PC-9 (cell line): ENCODE measurements at regions not wholly inside any gene's neighbourhood (a gene's known extent, or its start where the extent isn't known, plus 50 kb on each side); places are given as distances from the start of the nearest gene placed in this dataset.

Experiments
- BruUV-seq: library from RNA; stranded (reverse); fragments of 400-500 nt; replicated peaks from 2 replicates; lab custom pipeline; 2021; lab: Mats Ljungman, UMichigan
- CTCF ChIA-PET: fragments of 300-600 bp; sonication (Branson Sonifier 250); formaldehyde crosslinking; loops from one replicate; lab custom pipeline; 2022; ENCODE audit warnings: antibody characterized with exemption; lab: Charles Lee
- POLR2A ChIA-PET: fragments of 300-600 bp; sonication (Branson Sonifier 250); formaldehyde crosslinking; loops from one replicate; lab custom pipeline; 2022; ENCODE audit warnings: antibody characterized with exemption; ENCODE audit not compliant: unreplicated experiment; lab: Charles Lee
- DNase-seq, 2 experiments: peaks; one replicate each; pipeline versions ENCODE4 v3.0.0 to v3.0.0-alpha.2; 2015 to 2022; ENCODE audit warnings: mixed read lengths in 1 of 2
- H2AFZ ChIP-seq: fragments of 200-600 bp; sonication (generic); 2 replicates; pipeline ENCODE4 v1.8.1; 2017; ENCODE audit warnings: antibody characterized with exemption
- H3F3A ChIP-seq: fragments of 200-600 bp; sonication (generic); 2 replicates; pipeline ENCODE4 v1.8.1; 2017; ENCODE audit warnings: antibody characterized with exemption, mild to moderate bottlenecking, low read depth; ENCODE audit not compliant: insufficient read depth
- H3K27ac ChIP-seq: fragments of 200-600 bp; sonication (generic); 2 replicates; pipeline ENCODE4 v1.6.1; 2016; ENCODE audit warnings: mixed run types
- H3K27me3 ChIP-seq: fragments of 200-600 bp; sonication (generic); 2 replicates; pipeline ENCODE4 v1.6.1; 2016; ENCODE audit warnings: low read depth, mixed run types; ENCODE audit not compliant: insufficient read depth
- H3K36me3 ChIP-seq: fragments of 200-600 bp; sonication (generic); 2 replicates; pipeline ENCODE4 v1.6.1; 2016; ENCODE audit warnings: low read depth, mixed run types
- H3K4me1 ChIP-seq: fragments of 200-600 bp; sonication (generic); replicated peaks from 2 replicates; pipeline ENCODE4 v1.6.1; 2016; ENCODE audit warnings: mixed run types; ENCODE audit not compliant: insufficient read depth
- H3K4me2 ChIP-seq: fragments of 200-600 bp; sonication (generic); 2 replicates; pipeline ENCODE4 v1.6.1; 2017; ENCODE audit warnings: mixed run types
- H3K4me3 ChIP-seq: fragments of 200-600 bp; sonication (generic); 2 replicates; pipeline ENCODE4 v1.6.1; 2016; ENCODE audit warnings: mixed run types
- H3K79me2 ChIP-seq: fragments of 200-600 bp; sonication (generic); 2 replicates; pipeline ENCODE4 v1.6.1; 2017; ENCODE audit warnings: low read depth, mixed run types
- H3K9me2 ChIP-seq: fragments of 200-600 bp; sonication (generic); 2 replicates; pipeline ENCODE4 v1.8.1; 2017; ENCODE audit warnings: mild to moderate bottlenecking; ENCODE audit not compliant: insufficient read depth
- H3K9me3 ChIP-seq: fragments of 200-600 bp; sonication (generic); 2 replicates; pipeline ENCODE4 v1.8.1; 2016; ENCODE audit warnings: low read depth; ENCODE audit not compliant: insufficient read depth
- H4K20me1 ChIP-seq: fragments of 200-600 bp; sonication (generic); 2 replicates; pipeline ENCODE4 v1.8.1; 2017; ENCODE audit not compliant: insufficient read depth
- EZH2 ChIP-seq: fragments of 200-600 bp; sonication (generic); IDR thresholded peaks from 2 replicates; pipeline ENCODE4 v1.8.0; 2017; ENCODE audit warnings: antibody characterized with exemption, low read depth
- intact Hi-C: fragments of 100-400 bp; cut with micrococcal nuclease; formaldehyde crosslinking; loops from one replicate; pipeline ENCODE4 v1.10.0; 2022; ENCODE audit not compliant: unreplicated experiment
- TF ChIP-seq, protein P1 (sequence below): fragments of 200-600 bp; sonication (generic); conservative IDR thresholded peaks from 2 replicates; pipeline ENCODE4 v1.6.1; 2017; ENCODE audit warnings: mixed run types, antibody characterized with exemption, mild to moderate bottlenecking, moderate library complexity

DNA sequence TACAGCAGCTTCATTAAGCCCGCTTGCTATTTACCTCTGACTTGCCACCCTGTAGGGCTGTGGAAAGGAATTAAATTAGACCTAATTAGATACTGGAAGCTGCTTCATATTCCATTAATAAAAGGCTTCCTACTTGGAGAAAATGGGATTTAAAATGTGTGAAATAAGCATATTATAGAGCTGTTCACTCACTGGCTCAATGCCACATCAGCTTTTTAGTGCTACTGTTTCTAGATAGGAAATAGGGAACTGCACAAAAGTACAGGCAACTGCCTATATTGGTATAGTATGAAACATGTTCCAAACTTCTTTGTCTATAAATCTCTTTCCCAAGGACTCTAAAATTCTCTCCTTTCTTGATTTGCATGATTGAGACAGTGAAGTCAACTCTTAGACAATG, 407.9 kb upstream of the AADAT start:
- TF ChIP-seq EZH2 = no peak
- TF ChIP-seq, protein P1, sequence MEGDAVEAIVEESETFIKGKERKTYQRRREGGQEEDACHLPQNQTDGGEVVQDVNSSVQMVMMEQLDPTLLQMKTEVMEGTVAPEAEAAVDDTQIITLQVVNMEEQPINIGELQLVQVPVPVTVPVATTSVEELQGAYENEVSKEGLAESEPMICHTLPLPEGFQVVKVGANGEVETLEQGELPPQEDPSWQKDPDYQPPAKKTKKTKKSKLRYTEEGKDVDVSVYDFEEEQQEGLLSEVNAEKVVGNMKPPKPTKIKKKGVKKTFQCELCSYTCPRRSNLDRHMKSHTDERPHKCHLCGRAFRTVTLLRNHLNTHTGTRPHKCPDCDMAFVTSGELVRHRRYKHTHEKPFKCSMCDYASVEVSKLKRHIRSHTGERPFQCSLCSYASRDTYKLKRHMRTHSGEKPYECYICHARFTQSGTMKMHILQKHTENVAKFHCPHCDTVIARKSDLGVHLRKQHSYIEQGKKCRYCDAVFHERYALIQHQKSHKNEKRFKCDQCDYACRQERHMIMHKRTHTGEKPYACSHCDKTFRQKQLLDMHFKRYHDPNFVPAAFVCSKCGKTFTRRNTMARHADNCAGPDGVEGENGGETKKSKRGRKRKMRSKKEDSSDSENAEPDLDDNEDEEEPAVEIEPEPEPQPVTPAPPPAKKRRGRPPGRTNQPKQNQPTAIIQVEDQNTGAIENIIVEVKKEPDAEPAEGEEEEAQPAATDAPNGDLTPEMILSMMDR = no peak
- DNase-seq = no peak
- CTCF ChIA-PET = no interaction called here
- H4K20me1 ChIP-seq = no peaks in the 10 kb centered on the region
- intact Hi-C loops = no loop called here
- H3K4me3 ChIP-seq = peak overlapping the region; percentile 38; the same call in 1 of the 2 replicates
- H3F3A ChIP-seq = no peaks in the 10 kb centered on the region
- peak overlapping the region; percentile 67 for H3K4me2 ChIP-seq
- no TSS peak for BruUV-seq
- H3K9me3 ChIP-seq = no peaks in the 10 kb centered on the region
- H2AFZ ChIP-seq = peak overlapping the region; percentile 78
- no peaks in the 10 kb centered on the region for H3K4me1 ChIP-seq
- H3K79me2 ChIP-seq = no peaks in the 10 kb centered on the region
- no peaks in the 10 kb centered on the region for H3K27me3 ChIP-seq
- no peak overlapping the region for H3K27ac ChIP-seq
- POLR2A ChIA-PET = no interaction called here
- H3K36me3 ChIP-seq = no peaks in the 10 kb centered on the region
- H3K9me2 ChIP-seq = no peaks in the 10 kb centered on the region

DNA sequence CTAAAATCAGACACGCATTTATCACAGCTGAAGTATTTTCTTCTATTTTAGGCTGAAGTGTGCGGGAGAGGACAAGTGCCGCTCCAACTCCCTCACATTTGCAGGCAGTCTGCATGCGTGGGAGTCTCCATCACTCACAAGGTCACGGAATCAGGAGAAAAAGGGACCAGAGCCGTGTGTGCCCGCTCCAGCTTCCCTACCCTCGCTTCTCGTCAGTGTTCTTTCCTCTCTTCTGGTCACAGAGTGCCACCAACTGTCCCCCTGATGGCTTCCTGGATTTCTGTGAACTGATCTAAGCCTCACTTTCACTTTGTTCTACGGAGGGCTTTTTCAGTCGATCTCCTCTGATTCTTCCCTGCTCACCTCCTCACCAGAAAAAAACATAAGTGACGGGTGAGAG, 407.4 kb upstream of the AADAT start:
- Histone ChIP-seq H3F3A (no peaks in the 10 kb centered on the region), H3K27ac (no peak overlapping the region), H3K9me3 (no peaks in the 10 kb centered on the region), H3K4me3 (peak overlapping the region; percentile 38; the same call in 1 of the 2 replicates), H3K4me2 (peak overlapping the region; percentile 67), H2AFZ (peak overlapping the region; percentile 78), H3K27me3 (no peaks in the 10 kb centered on the region), H3K79me2 (no peaks in the 10 kb centered on the region), H3K36me3 (no peaks in the 10 kb centered on the region), H3K4me1 (no peaks in the 10 kb centered on the region), H4K20me1 (no peaks in the 10 kb centered on the region), H3K9me2 (no peaks in the 10 kb centered on the region)
- ChIA-PET POLR2A (no interaction called here), CTCF (no interaction called here)
- BruUV-seq = no TSS peak
- no peak for TF ChIP-seq EZH2
- TF ChIP-seq, protein P1 = no peak
- no peak for DNase-seq
- intact Hi-C loops = no loop called here

DNA sequence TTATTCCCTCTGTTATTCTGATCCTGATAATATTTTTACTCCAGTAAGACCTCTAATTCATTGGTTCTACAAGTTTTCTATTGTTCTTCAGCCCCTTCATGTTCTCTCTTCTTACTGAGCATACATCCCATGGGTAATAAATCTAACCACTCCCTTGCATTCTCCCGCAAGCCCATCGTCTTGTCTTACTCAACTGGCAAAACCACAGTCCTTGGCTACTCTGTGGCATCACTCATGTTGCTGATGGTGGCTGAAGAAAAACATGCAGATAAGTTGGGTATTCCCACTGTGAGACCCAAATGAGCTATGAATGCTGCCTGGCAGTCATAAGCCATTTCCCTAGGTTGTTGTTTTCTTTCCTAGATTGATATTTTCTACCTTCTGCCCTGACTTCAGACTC, 402.2 kb upstream of the AADAT start:
- H3K4me2 ChIP-seq = no peak overlapping the region
- no peaks in the 10 kb centered on the region for H4K20me1 ChIP-seq
- POLR2A ChIA-PET = no interaction called here
- intact Hi-C loops = no loop called here
- H3K79me2 ChIP-seq = no peaks in the 10 kb centered on the region
- H3K27me3 ChIP-seq = no peaks in the 10 kb centered on the region
- no peaks in the 10 kb centered on the region for H3K9me3 ChIP-seq
- H3K36me3 ChIP-seq = no peaks in the 10 kb centered on the region
- H3K9me2 ChIP-seq = no peaks in the 10 kb centered on the region
- CTCF ChIA-PET = no interaction called here
- H3K4me3 ChIP-seq = no peak overlapping the region
- no peak overlapping the region for H2AFZ ChIP-seq
- no TSS peak for BruUV-seq
- no peaks in the 10 kb centered on the region for H3K4me1 ChIP-seq
- DNase-seq = no peak
- no peak overlapping the region for H3K27ac ChIP-seq
- H3F3A ChIP-seq = no peaks in the 10 kb centered on the region
- TF ChIP-seq, protein P1 = no peak
- TF ChIP-seq EZH2 = no peak
